ENCODE measurements at regions not wholly inside any gene's neighbourhood (a gene's known extent, or its start where the extent isn't known, plus 50 kb on each side); places are given as distances from the start of the nearest gene placed in this dataset.
"Not testable (repeated sequence)": the region's sequence is repeated elsewhere in the genome, so short reads cannot be mapped to it uniquely, and the experiment has no call there.

- no peaks in the 10 kb centered on the region for H3K27me3 Mint-ChIP-seq
- no peak overlapping the region for H3K4me3 Mint-ChIP-seq
- no peak for DNase-seq
- peaks cover 0 to 11% (median 4%) of the 10 kb centered on the region in 7 donors for H3K9me3 Mint-ChIP-seq
- ATAC-seq (ENCODE audit: low read depth in 2 of 2) = no peak
- H3K36me3 Mint-ChIP-seq = no peaks in the 10 kb centered on the region
- H3K27ac Mint-ChIP-seq = no peak overlapping the region
- no peaks in the 10 kb centered on the region for H3K4me1 Mint-ChIP-seq
These were observed 664.0 kb upstream of the PCDH7 start for GRCh38 chr4:30056016-30056766.

GRCh38 chr4:30068234-30068633 is 651.9 kb upstream of the PCDH7 start:
- no peak for DNase-seq
- no peaks in the 10 kb centered on the region for H3K36me3 Mint-ChIP-seq
- no peaks in the 10 kb centered on the region for H3K27me3 Mint-ChIP-seq
- peaks cover 0 to 11% (median 5%) of the 10 kb centered on the region in 7 donors for H3K9me3 Mint-ChIP-seq
- no peaks in the 10 kb centered on the region for H3K4me1 Mint-ChIP-seq
- no peak overlapping the region for H3K27ac Mint-ChIP-seq
- ATAC-seq (ENCODE audit: low read depth in 2 of 2) = no peak
- no peak overlapping the region for H3K4me3 Mint-ChIP-seq

GRCh38 chr4:30073011-30073710 is 647.0 kb upstream of the PCDH7 start:
- ATAC-seq (ENCODE audit: low read depth in 2 of 2) = no peak
- H3K9me3 Mint-ChIP-seq = peaks cover 1 to 11% (median 8%) of the 10 kb centered on the region in 7 donors
- H3K27ac Mint-ChIP-seq = no peak overlapping the region

GRCh38 chr4:30092420-30093128 is 627.6 kb upstream of the PCDH7 start:
- H3K9me3 Mint-ChIP-seq = peaks cover 3 to 12% (median 7%) of the 10 kb centered on the region in 7 donors
- not testable (repeated sequence) for H3K27me3 Mint-ChIP-seq; H3K4me3 Mint-ChIP-seq; H3K36me3 Mint-ChIP-seq; DNase-seq; ATAC-seq (ENCODE audit: low read depth in 2 of 2); H3K27ac Mint-ChIP-seq; H3K4me1 Mint-ChIP-seq

More at GRCh38 chr4:30073011-30073710, 647.0 kb upstream of the PCDH7 start:
- DNase-seq = no peak
- Mint-ChIP-seq H3K27me3 (no peaks in the 10 kb centered on the region), H3K4me1 (no peaks in the 10 kb centered on the region), H3K4me3 (no peak overlapping the region), H3K36me3 (no peaks in the 10 kb centered on the region)

GRCh38 chr4:30094887-30095286 is 625.3 kb upstream of the PCDH7 start:
- ATAC-seq (ENCODE audit: low read depth in 2 of 2) = no peak
- DNase-seq = no peak
- Mint-ChIP-seq H3K27ac (no peak overlapping the region), H3K27me3 (no peaks in the 10 kb centered on the region), H3K4me1 (no peaks in the 10 kb centered on the region), H3K4me3 (no peak overlapping the region), H3K36me3 (no peaks in the 10 kb centered on the region), H3K9me3 (peaks cover 0 to 11% (median 4%) of the 10 kb centered on the region in 7 donors)

GRCh38 chr4:30103455-30103854 is 616.7 kb upstream of the PCDH7 start:
- H3K4me1 Mint-ChIP-seq = no peaks in the 10 kb centered on the region

GRCh38 chr4:30116401-30116800 is 603.8 kb upstream of the PCDH7 start:
- no peak for DNase-seq
- H3K36me3 Mint-ChIP-seq = no peaks in the 10 kb centered on the region
- H3K27ac Mint-ChIP-seq = no peak overlapping the region
- H3K4me1 Mint-ChIP-seq = no peaks in the 10 kb centered on the region
- H3K9me3 Mint-ChIP-seq = peaks cover 0 to 18% (median 5%) of the 10 kb centered on the region in 7 donors
- H3K4me3 Mint-ChIP-seq = no peak overlapping the region
- H3K27me3 Mint-ChIP-seq = no peaks in the 10 kb centered on the region
- no peak for ATAC-seq (ENCODE audit: low read depth in 2 of 2)

More at GRCh38 chr4:30103455-30103854, 616.7 kb upstream of the PCDH7 start:
- Mint-ChIP-seq H3K27ac (no peak overlapping the region), H3K27me3 (no peaks in the 10 kb centered on the region), H3K4me3 (no peak overlapping the region), H3K9me3 (peaks cover 0 to 6% (median 4%) of the 10 kb centered on the region in 7 donors), H3K36me3 (no peaks in the 10 kb centered on the region)
- DNase-seq = no peak
- ATAC-seq (ENCODE audit: low read depth in 2 of 2) = no peak

- H3K9me3 Mint-ChIP-seq = peaks cover 0 to 18% (median 5%) of the 10 kb centered on the region in 7 donors
- H3K4me1 Mint-ChIP-seq = no peaks in the 10 kb centered on the region
- DNase-seq = no peak
- no peak overlapping the region for H3K27ac Mint-ChIP-seq
- ATAC-seq (ENCODE audit: low read depth in 2 of 2) = no peak
- H3K36me3 Mint-ChIP-seq = no peaks in the 10 kb centered on the region
- no peak overlapping the region for H3K4me3 Mint-ChIP-seq
- no peaks in the 10 kb centered on the region for H3K27me3 Mint-ChIP-seq
These were observed 602.7 kb upstream of the PCDH7 start for GRCh38 chr4:30117433-30117832.

- ATAC-seq (ENCODE audit: low read depth in 2 of 2) = no peak
- H3K36me3 Mint-ChIP-seq = no peaks in the 10 kb centered on the region
- no peak for DNase-seq
- H3K9me3 Mint-ChIP-seq = peaks cover 0 to 11% (median 3%) of the 10 kb centered on the region in 7 donors
- H3K4me3 Mint-ChIP-seq = no peak overlapping the region
- H3K4me1 Mint-ChIP-seq = no peaks in the 10 kb centered on the region
- H3K27ac Mint-ChIP-seq = no peak overlapping the region
- H3K27me3 Mint-ChIP-seq = no peaks in the 10 kb centered on the region
These were observed 597.5 kb upstream of the PCDH7 start for GRCh38 chr4:30122711-30123110.

- not testable (repeated sequence) for H3K27ac Mint-ChIP-seq; ATAC-seq (ENCODE audit: low read depth in 2 of 2); H3K9me3 Mint-ChIP-seq; H3K36me3 Mint-ChIP-seq; DNase-seq; H3K27me3 Mint-ChIP-seq; H3K4me3 Mint-ChIP-seq; H3K4me1 Mint-ChIP-seq
These were observed 595.5 kb upstream of the PCDH7 start for GRCh38 chr4:30124621-30125020.

- Mint-ChIP-seq H3K27me3 (no peaks in the 10 kb centered on the region), H3K9me3 (peaks cover 0 to 5% (median 0%) of the 10 kb centered on the region in 7 donors), H3K36me3 (no peaks in the 10 kb centered on the region), H3K4me3 (no peak overlapping the region), H3K27ac (no peak overlapping the region), H3K4me1 (no peaks in the 10 kb centered on the region)
- ATAC-seq (ENCODE audit: low read depth in 2 of 2) (no peak), DNase-seq (no peak)
These were observed 594.3 kb upstream of the PCDH7 start for GRCh38 chr4:30125868-30126267.

GRCh38 chr4:30126351-30126750 is 593.8 kb upstream of the PCDH7 start:
- H3K9me3 Mint-ChIP-seq = peaks cover 0 to 5% (median 0%) of the 10 kb centered on the region in 7 donors

GRCh38 chr4:30148828-30149227 is 571.3 kb upstream of the PCDH7 start:
- DNase-seq; ATAC-seq (ENCODE audit: low read depth in 2 of 2); H3K36me3 Mint-ChIP-seq; H3K4me3 Mint-ChIP-seq; H3K27me3 Mint-ChIP-seq; H3K27ac Mint-ChIP-seq; H3K4me1 Mint-ChIP-seq: not testable (repeated sequence)
- H3K9me3 Mint-ChIP-seq = peaks cover 0 to 13% (median 5%) of the 10 kb centered on the region in 7 donors

More at GRCh38 chr4:30126351-30126750, 593.8 kb upstream of the PCDH7 start:
- Mint-ChIP-seq H3K27me3 (no peaks in the 10 kb centered on the region), H3K4me3 (no peak overlapping the region), H3K36me3 (no peaks in the 10 kb centered on the region), H3K27ac (no peak overlapping the region), H3K4me1 (no peaks in the 10 kb centered on the region)
- ATAC-seq (ENCODE audit: low read depth in 2 of 2) = no peak
- no peak for DNase-seq

Data from naive B cell (primary cell).